ENCODE measurements at regions not wholly inside any gene's neighbourhood (a gene's known extent, or its start where the extent isn't known, plus 50 kb on each side); places are given as distances from the start of the nearest gene placed in this dataset.

- TF ChIP-seq POLR2A (IDR thresholded peaks at IDR 0.05; ENCODE audit: low read depth) (no peak), POLR2AphosphoS5 (IDR thresholded peaks at IDR 0.05) (no peak), EP300 (IDR thresholded peaks at IDR 0.05) (no peak)
- TF ChIP-seq, protein P1, sequence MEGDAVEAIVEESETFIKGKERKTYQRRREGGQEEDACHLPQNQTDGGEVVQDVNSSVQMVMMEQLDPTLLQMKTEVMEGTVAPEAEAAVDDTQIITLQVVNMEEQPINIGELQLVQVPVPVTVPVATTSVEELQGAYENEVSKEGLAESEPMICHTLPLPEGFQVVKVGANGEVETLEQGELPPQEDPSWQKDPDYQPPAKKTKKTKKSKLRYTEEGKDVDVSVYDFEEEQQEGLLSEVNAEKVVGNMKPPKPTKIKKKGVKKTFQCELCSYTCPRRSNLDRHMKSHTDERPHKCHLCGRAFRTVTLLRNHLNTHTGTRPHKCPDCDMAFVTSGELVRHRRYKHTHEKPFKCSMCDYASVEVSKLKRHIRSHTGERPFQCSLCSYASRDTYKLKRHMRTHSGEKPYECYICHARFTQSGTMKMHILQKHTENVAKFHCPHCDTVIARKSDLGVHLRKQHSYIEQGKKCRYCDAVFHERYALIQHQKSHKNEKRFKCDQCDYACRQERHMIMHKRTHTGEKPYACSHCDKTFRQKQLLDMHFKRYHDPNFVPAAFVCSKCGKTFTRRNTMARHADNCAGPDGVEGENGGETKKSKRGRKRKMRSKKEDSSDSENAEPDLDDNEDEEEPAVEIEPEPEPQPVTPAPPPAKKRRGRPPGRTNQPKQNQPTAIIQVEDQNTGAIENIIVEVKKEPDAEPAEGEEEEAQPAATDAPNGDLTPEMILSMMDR (IDR thresholded peaks at IDR 0.05): no peak
Observed at GRCh38 chr13:103866048-103866447, 799.8 kb upstream of the SLC10A2 start.

Measured in esophagus muscularis mucosa (tissue), 4 donors.